ENCODE measurements at regions not wholly inside any gene's neighbourhood (a gene's known extent, or its start where the extent isn't known, plus 50 kb on each side); places are given as distances from the start of the nearest gene placed in this dataset.
"Not testable (repeated sequence)": the region's sequence is repeated elsewhere in the genome, so short reads cannot be mapped to it uniquely, and the experiment has no call there.

- no peak for DNase-seq (ENCODE audit: low read depth, low spot score)
Measured at GRCh38 chr6:144534180-144534579, 249.0 kb downstream of the UTRN start.

GRCh38 chr6:144535630-144536029, 250.5 kb downstream of the UTRN start:
- DNase-seq (ENCODE audit: low read depth, low spot score): no peak

GRCh38 chr6:144536079-144536478, 250.9 kb downstream of the UTRN start:
- no peak for DNase-seq (ENCODE audit: low read depth, low spot score)

- no peak for DNase-seq (ENCODE audit: low read depth, low spot score)
Measured at GRCh38 chr6:144543006-144543871, 258.1 kb downstream of the UTRN start.

GRCh38 chr6:144544266-144544830, 259.2 kb downstream of the UTRN start:
- no peak for DNase-seq (ENCODE audit: low read depth, low spot score)

GRCh38 chr6:144546807-144547206, 261.7 kb downstream of the UTRN start:
- no peak for DNase-seq (ENCODE audit: low read depth, low spot score)

GRCh38 chr6:144547409-144547808, 262.3 kb downstream of the UTRN start:
- DNase-seq (ENCODE audit: low read depth, low spot score): no peak

GRCh38 chr6:144548536-144548935, 263.4 kb downstream of the UTRN start:
- DNase-seq (ENCODE audit: low read depth, low spot score): no peak

- no peak for DNase-seq (ENCODE audit: low read depth, low spot score)
Measured at GRCh38 chr6:144549837-144550747, 265.0 kb downstream of the UTRN start.

- DNase-seq (ENCODE audit: low read depth, low spot score): no peak
Measured at GRCh38 chr6:144551339-144551738, 266.2 kb downstream of the UTRN start.

GRCh38 chr6:144555066-144555465, 269.9 kb downstream of the UTRN start:
- DNase-seq (ENCODE audit: low read depth, low spot score): no peak

GRCh38 chr6:144559865-144560593, 274.9 kb downstream of the UTRN start:
- no peak for DNase-seq (ENCODE audit: low read depth, low spot score)

GRCh38 chr6:144561455-144562043, 276.4 kb downstream of the UTRN start:
- DNase-seq (ENCODE audit: low read depth, low spot score): no peak

GRCh38 chr6:144564202-144564601, 279.1 kb downstream of the UTRN start:
- DNase-seq (ENCODE audit: low read depth, low spot score): no peak

GRCh38 chr6:144566868-144567615, 281.9 kb downstream of the UTRN start:
- DNase-seq (ENCODE audit: low read depth, low spot score): no peak

GRCh38 chr6:144568241-144568640, 283.1 kb downstream of the UTRN start:
- DNase-seq (ENCODE audit: low read depth, low spot score): no peak

GRCh38 chr6:144572541-144572940, 287.4 kb downstream of the UTRN start:
- DNase-seq (ENCODE audit: low read depth, low spot score): not testable (repeated sequence)

- no peak for DNase-seq (ENCODE audit: low read depth, low spot score)
Measured at GRCh38 chr6:144574796-144575195, 289.7 kb downstream of the UTRN start.

- no peak for DNase-seq (ENCODE audit: low read depth, low spot score)
Measured at GRCh38 chr6:144575327-144575726, 290.2 kb downstream of the UTRN start.

GRCh38 chr6:144576871-144577270, 291.7 kb downstream of the UTRN start:
- no peak for DNase-seq (ENCODE audit: low read depth, low spot score)

Data from iPS DF 19.7 (cell line).